CD4-positive, alpha-beta T cell treated with Interleukin-15 for 4 hours (primary cell): ENCODE measurements at regions not wholly inside any gene's neighbourhood (a gene's known extent, or its start where the extent isn't known, plus 50 kb on each side); places are given as distances from the start of the nearest gene placed in this dataset.
"Not testable (repeated sequence)": the region's sequence is repeated elsewhere in the genome, so short reads cannot be mapped to it uniquely, and the experiment has no call there.

ENCODE experiments used
- DNase-seq: peaks from one replicate; pipeline ENCODE4 v3.0.0-alpha.2; 2020; ENCODE audit warnings: low spot score

DNA sequence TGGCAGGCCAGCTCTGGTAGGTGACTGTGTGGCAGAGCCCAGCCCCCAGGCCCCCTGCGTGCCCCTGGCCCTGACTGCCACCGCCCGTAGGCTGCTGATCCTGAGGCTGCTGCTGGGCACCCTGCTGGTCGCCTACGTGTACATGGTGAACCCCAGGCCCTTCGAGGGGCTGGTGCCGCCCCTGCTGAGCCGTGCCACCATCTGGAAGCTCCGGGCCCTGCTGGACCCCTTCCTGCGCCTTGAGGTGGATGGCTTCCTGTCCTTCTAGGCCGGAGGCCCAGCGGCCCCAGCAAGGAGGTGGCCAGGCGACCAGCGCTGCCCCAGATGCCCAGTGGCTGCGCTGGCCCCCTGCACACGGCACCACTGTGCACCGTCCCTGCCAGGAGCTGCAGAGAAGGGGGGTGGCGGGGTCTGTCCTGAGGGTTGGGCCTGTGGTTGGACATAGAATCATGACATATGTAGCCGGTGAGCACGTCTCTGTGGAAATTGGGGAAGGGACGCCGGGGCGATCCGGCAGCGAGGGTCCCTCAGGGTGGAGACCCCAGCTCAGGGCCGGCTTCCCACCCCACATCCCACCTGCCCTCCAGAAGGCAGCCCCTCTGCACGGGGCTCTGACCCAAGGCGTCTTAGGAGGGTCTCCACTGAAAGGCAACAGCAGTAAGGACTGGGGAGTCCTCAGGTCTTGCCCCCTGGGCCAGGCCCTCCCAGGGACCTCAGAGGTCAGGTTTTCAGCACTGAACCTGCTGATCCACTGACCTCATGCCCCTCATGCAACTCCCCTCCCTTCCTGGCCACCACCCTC lies 185.4 kb downstream of the IGLL1 start:
- no peak for DNase-seq

DNA sequence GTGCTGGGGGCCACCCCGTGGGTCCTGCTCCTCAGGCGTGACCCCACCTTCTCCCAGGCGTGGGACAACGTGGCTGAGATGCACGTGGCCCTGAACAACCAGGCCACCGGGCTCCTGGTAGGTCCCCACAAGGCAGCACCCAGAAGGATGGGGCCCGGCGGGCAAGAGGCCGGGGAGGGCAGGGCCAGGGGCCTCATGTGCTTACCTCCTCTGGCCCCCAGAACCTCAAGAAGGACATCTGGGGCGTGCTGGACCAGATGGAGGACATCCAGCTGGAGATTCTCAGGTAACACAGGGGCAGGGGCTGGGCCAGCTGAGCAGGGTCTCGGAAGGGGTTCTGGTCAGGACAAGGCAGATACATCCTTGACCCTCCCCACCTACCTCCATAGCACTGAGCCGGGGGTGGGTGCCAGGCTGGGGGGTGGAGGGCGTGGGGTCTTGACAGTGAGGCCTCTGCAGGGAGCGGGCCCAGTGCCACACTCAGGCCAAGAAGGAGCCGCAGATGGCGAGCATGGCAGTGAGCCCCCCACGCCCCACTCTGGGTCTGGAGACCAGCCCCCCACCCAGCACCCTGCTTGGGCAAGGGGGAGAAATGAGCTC lies 186.3 kb downstream of the IGLL1 start:
- DNase-seq: no peak

DNA sequence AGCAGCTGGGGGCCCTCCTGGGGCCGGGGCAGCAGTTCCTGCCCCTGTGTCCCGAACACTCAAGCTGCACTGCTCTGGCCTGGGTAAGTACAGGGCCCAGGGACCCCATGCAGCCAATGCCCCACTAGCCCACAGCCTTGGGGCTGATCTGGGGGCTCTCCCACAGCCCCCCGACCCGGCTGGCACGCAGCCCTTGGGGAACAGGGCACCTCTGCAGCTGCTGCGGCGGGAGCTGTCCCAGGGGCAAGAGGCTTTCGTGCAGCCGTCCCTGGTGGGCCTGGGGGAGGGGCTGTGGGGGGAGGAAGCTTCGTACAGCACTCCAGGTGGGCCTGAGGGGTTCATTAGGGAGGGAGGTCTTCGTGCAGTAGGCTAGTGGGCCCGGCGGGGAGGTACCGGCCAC lies 186.9 kb downstream of the IGLL1 start:
- DNase-seq: not testable (repeated sequence)

DNA sequence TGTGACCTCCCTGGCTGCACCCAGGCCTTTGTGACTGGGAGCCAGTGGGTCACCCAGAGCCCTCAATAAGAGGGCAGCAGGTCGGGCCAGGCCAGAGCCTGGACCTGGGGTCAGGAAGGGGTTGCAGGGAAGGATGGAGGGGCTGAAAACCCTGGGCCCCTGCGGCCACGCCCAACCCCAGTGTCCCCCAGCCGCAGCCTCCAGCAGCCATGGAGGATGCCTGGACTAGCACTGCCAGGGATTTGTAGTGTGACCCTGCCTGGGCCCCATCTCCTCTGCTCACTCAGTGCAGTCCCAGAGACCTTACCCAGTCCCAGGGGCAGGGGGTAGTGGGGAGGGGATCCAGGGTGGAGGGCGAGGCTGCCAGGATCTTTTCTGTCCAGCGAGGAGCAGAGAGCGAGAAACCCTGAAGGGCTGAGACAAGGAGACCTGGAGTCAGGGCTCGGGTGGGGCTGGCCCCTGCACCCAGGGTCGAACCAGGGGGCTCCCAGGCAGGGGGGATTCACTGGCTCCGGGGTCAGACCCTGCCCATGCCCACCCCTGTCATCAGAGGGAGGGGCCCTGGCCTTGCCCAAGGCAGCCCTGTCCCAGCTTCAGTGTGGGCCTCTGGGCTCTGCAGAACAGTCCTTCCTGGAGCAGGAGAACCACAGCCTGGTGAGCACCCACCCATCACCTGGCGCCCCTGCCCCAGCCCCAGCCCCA lies 187.5 kb downstream of the IGLL1 start:
- no peak for DNase-seq

DNA sequence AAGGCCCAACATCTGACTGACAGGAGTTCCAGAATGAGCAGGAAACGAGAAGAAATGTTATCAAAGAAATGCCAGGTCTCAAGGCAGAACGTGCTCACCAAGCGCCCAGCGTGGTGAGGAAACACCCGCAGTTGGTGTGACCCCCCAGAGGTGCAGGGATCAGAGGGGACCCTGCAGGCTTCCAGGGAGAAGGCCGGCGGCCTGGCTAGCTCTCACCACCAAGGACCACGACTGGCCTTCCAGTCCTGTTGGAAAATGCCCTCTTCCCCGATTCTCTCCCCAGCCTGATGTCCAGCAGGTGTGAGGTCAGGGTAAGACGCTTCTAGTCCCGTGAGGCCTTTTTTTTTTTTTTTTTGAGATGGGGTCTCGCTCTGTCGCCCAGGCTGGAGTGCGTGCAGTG lies 189.1 kb downstream of the IGLL1 start:
- no peak for DNase-seq

DNA sequence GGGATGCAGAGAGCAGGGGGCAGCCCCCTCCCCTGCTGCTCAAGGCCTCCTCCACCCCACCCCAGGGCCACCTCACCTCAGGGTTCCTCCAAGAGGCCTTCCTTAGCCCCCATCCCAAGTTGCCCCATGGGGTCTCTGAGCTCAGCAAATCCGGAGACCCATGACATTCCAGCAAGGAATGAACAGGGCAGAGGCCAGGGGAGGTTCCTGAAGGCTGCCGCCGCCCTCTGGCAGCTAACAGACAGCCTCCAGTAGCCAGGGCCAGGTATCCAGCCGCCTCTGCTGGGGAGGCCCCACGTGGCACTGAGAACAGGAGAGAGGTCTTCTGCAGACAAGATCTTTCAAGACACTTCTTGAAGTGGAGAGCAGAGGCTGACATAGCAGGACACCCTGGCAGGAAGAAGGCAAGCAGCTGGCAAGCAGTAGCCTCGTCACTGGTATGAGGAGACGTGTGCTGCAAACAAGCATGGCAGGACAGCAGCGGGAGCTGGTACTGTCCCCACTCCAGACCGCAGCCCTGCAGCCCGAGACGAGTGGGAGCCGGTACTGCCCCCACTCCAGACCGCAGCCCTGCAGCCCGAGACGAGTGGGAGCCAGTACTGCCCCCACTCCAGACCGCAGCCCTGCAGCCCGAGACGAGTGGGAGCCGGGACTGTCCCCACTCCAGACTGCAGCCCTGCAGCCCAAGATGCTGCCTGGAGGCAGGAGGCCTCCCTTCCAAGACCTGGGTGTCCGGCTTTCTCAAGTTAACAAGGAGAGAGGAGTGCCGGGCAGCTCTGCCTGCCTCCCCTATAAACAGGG lies 190.6 kb downstream of the IGLL1 start:
- no peak for DNase-seq

DNA sequence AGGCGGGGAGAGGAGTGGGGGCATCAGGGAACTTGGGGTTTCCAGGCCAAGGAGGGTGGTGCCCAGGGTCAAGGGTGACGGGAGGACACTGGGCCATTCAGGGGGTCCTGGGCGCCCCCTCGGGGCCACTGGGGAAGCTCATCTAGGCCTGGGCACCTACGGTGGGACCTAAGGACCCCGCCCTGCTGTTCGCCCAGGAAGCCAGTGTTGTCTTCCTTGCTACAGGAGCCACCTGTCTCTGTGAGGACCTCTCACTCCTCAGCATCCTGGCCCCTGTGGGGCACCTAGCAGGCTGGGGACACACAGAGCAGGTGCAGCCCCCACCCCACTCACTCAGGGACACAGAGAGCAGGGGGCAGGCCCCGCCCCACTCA lies 191.6 kb downstream of the IGLL1 start:
- no peak for DNase-seq

DNA sequence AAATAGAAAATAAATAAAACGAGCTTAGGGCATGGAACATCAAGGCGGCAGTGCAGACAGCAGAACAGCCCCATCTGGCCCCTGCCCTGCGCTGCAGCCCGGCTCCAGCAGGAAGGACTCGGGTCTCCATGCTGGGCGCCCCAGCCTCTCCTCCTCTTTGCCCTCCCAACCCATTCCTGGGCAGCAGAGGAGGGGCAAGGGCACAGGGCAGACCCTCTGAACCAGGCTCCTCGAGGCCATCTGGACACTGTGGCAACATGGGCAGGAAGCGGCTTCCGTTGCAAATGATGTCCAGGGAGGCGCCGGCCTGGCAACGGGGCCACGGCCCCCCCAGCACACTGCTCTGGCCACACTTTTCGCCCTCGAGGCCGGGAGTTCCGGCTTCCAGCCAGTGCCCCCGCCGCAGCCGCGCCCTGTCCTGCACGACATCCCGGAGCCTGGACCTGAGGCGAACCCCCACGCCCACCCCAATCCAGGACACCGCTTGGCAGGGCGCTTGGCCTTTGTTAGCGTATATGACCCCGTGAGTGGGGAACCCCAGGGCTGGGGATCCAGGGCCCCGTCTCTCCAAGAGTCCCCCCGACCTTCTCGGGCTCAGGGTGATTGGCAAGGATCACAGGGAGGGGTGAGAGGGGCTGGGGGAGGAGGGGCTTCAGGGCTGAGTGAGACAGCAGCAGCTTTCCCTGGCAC lies 192.1 kb downstream of the IGLL1 start:
- DNase-seq: no peak

DNA sequence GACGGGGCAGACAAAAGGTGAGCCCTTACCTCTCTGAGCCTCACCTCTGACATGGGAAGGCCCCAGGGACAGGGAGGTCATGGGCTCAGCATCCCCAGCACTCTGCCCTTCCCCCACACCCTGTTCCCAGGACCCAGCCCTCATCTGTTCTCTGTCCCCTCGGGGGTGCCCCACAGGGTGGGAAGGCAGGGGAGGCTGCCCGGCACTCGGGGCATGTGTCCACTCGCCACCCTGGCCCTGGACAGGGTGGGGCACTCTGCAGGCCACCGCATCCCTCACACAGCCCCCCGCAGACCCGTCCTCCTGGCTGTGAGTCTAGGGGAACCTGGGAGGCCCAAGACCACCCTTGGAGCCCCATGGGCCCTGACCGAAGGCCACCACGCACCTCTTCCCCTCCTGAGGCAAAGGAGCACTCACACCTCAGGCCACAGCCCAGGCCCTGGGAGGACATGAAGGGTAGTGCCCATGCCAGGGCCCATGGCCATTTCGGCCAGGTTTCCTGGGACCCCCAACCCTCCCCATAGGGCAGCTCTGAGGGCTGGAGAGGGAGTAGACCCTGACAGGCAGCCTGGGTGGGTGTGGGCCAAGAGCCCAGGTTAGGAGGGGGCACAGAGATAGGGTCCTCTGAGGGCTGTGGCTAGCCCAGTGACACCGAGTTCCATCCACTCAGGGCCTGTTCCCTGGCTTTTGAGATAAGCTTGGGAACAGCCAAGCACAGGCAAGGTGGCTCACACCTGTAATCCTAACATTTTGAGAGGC lies 193.1 kb downstream of the IGLL1 start:
- DNase-seq: no peak

DNA sequence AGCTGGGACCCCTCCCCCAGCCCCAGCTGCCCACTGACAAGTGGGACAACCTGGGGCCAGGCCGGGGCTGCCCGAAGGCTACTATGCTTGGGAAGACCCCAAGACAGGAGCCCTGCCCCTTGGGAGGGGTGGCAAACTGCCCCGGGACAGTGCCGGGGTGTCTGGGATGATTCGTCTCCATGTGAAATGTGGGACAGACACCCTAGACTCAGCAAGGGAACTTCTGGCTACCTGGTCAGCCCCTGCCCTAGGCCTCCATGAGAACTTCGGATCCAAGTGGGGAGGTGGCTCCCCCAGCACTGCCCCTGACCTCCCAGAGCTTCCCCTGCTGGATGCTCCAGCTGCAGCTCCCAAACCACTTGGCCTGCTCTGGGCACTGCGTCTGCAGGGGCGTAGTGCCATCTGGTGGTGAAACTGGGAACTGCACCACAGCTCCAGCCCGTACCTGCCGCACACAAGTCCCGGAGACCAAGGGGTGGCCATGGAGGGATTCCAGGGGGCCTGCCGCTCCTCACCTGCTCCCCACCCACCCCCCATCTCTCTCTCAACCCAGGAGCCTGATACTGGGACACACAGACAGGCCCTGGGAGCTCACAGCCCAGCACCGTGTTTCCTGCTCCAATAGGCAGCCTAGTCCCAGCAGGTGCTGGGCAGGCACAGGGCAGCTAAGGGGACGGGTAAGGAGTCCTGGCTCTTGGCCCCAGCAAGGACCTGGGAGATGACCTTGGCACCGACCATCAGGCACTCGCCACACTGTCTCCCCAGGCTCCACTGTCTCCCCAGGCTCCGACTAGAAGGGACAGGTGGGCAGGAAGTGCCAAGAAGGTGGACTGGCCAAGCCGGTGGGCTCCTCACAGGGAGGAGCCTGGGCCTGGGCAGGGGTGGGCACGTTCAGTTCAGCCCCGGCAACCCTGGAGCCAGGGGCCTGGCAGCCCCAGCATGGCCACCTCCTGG lies 194.1 kb downstream of the IGLL1 start:
- peak; percentile 71 for DNase-seq

DNA sequence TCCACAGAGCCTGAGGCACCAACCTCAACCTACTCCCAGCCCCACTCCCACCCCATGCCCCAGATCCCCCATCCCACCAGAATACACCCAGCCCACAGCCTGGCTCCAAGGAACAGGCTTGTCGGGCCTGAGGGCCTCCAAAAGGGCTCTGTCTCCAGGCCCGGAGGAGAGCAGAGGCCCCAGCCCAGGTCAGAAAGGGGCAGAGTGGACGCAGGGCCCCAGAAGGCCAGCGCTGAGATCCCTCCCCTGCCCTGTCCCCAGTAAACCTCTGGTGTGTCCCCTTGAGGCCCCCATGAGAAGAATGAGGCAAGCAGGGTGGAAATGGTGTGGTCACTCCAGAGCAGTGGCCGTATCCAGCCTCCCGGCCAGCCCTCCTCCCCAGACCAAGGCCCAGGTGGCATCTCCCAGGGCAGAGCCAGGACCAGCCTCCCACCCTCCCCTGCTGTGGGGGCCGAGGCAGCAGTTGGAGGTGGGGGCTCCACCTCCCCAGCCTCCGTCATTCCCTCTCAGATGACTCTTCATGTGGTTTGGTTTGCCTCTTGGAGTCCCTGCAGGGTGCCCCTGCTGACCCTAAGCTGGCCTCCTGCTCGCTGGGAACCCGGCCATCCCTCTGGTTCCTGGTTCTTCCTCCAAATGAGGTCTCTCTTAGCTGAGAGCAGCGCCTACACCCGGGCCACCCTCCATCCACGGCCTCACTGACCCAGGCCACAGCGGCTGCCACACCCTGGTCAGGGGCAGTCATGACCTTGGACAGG lies 195.0 kb downstream of the IGLL1 start:
- no peak for DNase-seq

DNA sequence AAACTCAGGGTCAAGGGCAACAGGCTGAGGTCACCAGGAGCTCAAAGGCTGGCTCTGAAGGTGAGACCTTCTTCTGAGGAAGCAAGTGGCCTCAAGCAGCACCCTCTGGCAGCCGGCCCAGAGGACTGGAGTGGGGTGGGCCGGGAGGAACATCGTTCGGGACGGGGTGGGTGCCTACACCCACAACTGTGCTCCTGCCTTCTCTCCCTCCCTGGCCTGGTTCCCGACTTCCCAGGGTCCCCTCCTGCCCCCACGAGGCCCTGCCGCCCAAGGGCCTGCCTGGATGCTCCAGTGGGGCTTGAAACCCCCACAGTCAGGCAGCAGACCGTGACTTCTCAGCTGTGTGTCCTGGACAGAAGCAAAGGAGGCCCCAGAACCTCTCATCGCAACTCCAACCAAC lies 195.7 kb downstream of the IGLL1 start:
- DNase-seq: no peak

DNA sequence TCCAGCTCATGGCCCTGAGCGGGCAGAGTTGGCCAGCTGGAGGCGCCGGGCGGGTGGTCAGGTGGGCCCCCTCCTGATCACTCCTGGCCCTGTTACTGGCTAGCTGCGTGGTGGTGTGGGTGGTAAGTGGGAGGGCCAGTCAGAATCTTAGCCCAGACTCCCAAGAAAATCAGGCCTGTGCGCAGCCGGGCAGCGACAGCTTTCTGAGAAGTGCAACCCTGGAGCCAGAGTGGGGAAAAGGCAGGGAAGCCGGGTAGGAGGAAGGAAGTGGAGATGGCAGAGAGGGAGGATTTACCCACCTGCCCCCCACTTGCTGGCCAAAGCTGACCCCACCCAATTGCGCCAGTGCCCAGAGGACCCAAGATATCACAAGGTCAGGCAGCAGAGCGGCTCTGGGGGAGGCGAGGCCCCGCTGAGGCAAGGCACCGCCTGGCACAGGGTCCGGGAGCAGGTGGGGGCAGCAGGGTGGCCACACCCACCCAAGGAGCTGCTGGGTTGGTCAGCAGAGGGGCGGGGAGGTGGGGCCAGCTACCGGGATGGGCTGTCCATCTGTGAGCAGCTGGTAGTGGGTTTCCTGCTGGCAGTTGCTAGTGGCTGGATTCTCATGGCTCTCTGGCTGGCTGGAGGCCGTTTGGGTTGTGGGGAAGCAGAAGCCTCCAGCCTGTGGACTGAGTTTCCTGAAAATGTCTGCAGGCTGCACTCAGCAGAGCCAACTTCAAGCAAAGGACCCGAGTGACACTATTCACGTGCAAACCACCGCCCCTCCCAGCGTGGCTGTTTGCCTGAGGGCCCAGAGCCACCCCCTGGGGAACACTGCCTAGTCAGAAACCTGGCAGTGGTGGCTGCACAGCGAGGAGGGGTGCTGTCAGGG lies 196.4 kb downstream of the IGLL1 start:
- DNase-seq: no peak

DNA sequence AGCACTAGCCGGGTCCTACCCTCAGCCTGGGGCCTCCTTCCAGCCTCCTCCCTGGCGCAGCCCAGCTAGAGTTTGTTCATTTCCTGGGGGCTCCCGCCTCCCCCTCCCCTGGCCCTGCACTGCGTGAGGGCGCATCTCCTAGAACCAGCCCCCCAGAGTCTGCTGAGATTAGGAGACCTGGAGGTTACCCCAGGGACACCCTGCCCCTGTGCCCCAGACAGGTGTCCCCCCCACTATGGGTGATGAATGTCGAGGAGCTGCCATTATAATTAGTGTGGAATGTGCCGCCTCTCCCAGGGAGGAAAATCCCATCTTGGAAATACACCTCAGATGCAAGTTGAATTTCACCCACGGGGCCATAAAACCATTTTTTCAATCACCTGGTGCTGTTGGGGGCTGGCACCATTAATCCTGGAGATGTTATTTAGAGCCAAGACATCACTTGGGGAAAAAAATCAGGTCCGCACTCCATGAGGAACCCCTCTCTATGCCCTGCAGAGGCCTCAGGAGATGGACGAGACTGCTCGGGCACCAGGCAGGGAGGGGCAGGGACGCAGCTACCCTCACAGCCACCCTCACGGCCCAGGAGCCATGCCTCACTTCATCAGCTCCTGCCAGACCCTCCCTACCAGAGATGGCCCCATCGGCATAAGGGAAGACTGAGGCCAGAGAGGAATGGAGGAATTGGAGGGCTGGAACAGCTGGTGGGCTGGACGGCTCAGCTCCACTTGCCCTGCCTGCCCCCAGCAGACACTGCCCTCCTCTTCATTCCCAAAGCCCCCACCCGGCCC lies 197.5 kb downstream of the IGLL1 start:
- DNase-seq: no peak

DNA sequence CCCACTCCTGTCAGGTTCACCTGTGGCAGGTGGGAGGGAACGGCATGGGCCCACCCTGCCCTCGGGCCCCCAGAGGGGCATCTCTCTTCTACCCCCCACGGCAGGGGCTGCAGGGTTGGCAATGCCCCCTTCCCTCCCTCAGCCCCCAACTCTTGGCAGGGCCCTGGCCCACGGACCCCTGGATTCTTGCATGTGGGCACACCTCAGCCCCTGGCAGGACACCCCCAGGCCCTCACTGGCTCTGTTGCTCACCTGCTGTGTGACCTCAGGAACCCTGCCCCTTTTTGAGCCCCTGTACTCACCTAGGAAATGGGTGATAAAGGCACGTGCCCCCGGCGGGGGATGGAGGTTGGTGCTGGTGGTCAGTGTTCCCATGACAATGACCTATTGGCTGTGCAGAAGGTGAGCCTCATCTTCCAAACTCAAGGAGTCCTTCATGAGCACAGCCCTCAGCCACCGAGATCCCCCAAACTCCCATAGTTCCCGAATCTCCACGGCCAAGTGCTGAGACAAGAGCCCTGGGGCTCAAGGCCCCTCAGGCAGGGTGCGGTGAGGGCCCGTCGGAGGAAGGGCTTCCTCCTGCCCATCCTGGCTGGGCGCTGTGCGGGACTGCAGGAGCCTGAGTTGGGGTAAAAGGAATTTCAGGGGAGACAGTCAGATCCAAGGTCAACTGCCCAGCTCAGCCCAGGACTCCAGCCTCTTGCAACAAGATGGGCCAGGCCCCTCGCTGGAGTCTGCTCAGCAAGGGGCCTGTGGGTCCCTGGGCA lies 198.2 kb downstream of the IGLL1 start:
- no peak for DNase-seq

DNA sequence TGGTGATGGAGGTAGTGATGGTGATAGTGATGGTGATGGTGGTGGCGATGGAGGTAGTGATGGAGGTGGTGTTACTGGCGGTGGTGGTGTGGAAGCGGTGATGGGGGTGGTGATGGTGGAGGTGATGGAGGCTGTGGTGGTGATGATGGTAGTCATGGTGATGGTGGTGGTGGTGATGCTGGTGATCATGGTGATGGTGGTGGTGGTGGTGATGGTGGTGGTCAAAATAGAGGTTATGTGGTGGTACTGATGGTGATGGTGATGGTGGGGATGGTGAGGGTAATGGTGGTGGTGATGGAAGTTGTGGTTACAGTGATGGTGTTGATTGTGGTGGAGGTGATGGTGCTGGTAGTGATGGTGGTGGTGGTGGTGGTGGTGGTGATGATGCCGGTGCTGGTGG lies 199.2 kb downstream of the IGLL1 start:
- DNase-seq: no peak

DNA sequence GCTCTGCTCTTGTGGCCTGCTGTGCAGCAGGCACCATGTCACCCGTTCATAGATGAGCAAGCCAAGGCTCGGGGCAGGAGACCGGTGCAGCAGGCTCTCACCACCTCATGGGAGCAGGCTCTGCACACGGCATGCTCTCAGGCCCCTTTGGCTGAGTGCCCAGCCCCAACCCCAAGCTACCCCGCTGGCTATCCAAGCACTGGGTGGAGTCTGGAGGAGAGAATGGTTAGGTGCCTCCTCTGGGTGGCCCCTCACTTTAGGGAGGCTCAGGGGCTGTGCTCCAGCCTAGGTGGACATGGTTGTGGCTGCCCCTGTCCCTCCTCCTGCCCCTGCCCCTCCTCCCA lies 199.9 kb downstream of the IGLL1 start:
- no peak for DNase-seq
